Activated T-cell treated with anti-CD3 and anti-CD28 coated beads, Interleukin-2, amount 50 U/mL, for 24 hours (primary cell): ENCODE measurements at regions not wholly inside any gene's neighbourhood (a gene's known extent, or its start where the extent isn't known, plus 50 kb on each side); places are given as distances from the start of the nearest gene placed in this dataset.

Source experiments
- DNase-seq: peaks from one replicate; pipeline ENCODE4 v3.0.0-alpha.2; 2020
- H3K27ac Mint-ChIP-seq: 2 replicates; pipeline ENCODE4 v1.8.0; 2020; ENCODE audit warnings: mild to moderate bottlenecking, mixed read lengths
- H3K27me3 Mint-ChIP-seq: 2 replicates; pipeline ENCODE4 v1.8.0; 2020; ENCODE audit warnings: mixed read lengths
- H3K36me3 Mint-ChIP-seq: 2 replicates; pipeline ENCODE4 v1.8.0; 2020; ENCODE audit warnings: low read depth, mixed read lengths
- H3K4me1 Mint-ChIP-seq: 2 replicates; pipeline ENCODE4 v1.8.0; 2020; ENCODE audit warnings: low read depth, mixed read lengths
- H3K4me3 Mint-ChIP-seq: 2 replicates; pipeline ENCODE4 v1.8.0; 2020; ENCODE audit warnings: mild to moderate bottlenecking, moderate library complexity, mixed read lengths
- H3K9me3 Mint-ChIP-seq: 2 replicates; pipeline ENCODE4 v1.8.0; 2020; ENCODE audit warnings: mixed read lengths

GRCh38 chr7:46243406-46243805, 322.3 kb upstream of the IGFBP3 start:
- Mint-ChIP-seq H3K36me3 (no peaks in the 10 kb centered on the region), H3K4me1 (no peaks in the 10 kb centered on the region), H3K27me3 (no peaks in the 10 kb centered on the region), H3K27ac (no peak overlapping the region), H3K4me3 (no peak overlapping the region), H3K9me3 (peaks cover 2% of the 10 kb centered on the region)
- DNase-seq, result no peak

GRCh38 chr7:46239846-46240245, 318.8 kb upstream of the IGFBP3 start:
- H3K9me3 Mint-ChIP-seq, result peaks cover 2% of the 10 kb centered on the region
- no peak overlapping the region for H3K27ac Mint-ChIP-seq
- no peaks in the 10 kb centered on the region for H3K27me3 Mint-ChIP-seq
- H3K4me1 Mint-ChIP-seq, result no peaks in the 10 kb centered on the region
- no peak for DNase-seq
- no peaks in the 10 kb centered on the region for H3K36me3 Mint-ChIP-seq
- no peak overlapping the region for H3K4me3 Mint-ChIP-seq

- Mint-ChIP-seq H3K27ac (no peak overlapping the region), H3K4me3 (no peak overlapping the region), H3K4me1 (no peaks in the 10 kb centered on the region), H3K9me3 (peaks cover under 1% of the 10 kb centered on the region), H3K27me3 (no peaks in the 10 kb centered on the region), H3K36me3 (no peaks in the 10 kb centered on the region)
- DNase-seq, result no peak
These were observed 316.4 kb upstream of the IGFBP3 start for GRCh38 chr7:46237466-46237865.

DNA sequence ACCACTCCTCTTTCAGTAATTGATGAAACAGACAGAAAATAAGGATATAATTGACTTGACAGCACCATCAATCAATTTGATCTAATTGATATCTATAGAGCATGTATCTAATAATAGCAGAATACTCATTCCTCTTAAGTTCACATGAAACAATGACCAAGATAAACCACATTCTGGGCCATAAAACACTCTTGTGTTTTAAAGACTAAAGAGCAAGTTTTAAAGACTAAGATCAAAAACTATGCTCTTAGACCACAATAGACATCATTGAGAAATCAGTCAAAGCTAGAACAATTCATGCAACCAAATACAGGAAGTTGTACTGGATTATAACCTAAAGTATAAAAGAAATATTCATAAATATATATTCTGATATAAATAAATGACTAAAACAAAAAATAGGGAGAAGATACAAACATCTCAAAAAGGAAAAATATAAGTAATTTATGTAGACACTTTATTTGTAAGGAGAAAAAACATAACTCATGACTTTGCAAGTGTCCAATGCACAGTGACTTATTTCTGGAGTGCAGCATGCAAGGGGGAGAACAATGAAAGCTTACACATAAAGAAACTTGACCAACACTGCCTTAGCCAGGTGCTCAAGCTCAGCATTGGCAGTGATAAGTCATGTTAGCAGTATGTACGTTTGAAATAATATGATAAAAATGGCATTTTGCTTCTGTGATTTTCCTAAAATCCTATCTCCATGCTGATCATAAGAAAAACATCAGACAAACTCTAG, 312.7 kb upstream of the IGFBP3 start:
- Mint-ChIP-seq H3K27me3 (no peaks in the 10 kb centered on the region), H3K27ac (no peak overlapping the region), H3K9me3 (no peaks in the 10 kb centered on the region), H3K4me3 (no peak overlapping the region), H3K36me3 (no peaks in the 10 kb centered on the region), H3K4me1 (no peaks in the 10 kb centered on the region)
- DNase-seq, result no peak

- Mint-ChIP-seq H3K9me3 (no peaks in the 10 kb centered on the region), H3K36me3 (no peaks in the 10 kb centered on the region), H3K4me3 (no peak overlapping the region), H3K4me1 (no peaks in the 10 kb centered on the region), H3K27ac (no peak overlapping the region), H3K27me3 (no peaks in the 10 kb centered on the region)
- DNase-seq, result no peak
These were observed 309.9 kb upstream of the IGFBP3 start for GRCh38 chr7:46230990-46231305.

DNA sequence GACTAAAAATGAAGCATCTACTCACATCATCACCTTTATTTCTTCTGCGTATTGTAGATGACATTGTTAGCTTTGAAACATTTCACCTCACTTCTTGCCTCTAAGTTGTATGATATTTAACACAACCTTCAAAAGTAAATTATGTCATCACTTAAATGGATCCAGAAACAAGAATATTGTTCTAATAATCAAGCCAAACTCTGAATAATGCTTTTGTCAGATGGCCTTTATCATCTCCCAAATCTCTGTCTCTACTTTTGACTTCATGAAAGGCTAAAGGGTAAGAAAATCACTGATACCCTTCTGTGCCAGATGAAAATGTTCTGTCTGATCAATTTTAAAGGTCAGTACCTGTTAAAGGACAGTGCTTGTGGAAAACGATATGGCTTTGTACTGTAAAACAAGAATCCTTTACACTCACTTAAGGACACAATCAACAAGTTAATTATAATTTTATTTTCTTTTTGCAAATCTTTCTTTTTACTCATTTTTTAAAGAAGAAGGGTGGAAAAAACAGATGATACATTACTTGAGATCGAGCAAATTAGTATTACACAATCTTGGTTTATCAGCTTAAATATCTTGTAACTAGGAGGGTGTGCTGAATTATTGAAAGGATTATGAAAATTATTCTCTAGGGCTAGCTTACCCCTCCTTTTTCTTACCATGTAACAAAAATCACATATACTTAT, 309.4 kb upstream of the IGFBP3 start:
- Mint-ChIP-seq H3K27me3 (no peaks in the 10 kb centered on the region), H3K36me3 (no peaks in the 10 kb centered on the region), H3K4me3 (no peak overlapping the region), H3K9me3 (no peaks in the 10 kb centered on the region), H3K4me1 (no peaks in the 10 kb centered on the region), H3K27ac (no peak overlapping the region)
- DNase-seq, result no peak

DNA sequence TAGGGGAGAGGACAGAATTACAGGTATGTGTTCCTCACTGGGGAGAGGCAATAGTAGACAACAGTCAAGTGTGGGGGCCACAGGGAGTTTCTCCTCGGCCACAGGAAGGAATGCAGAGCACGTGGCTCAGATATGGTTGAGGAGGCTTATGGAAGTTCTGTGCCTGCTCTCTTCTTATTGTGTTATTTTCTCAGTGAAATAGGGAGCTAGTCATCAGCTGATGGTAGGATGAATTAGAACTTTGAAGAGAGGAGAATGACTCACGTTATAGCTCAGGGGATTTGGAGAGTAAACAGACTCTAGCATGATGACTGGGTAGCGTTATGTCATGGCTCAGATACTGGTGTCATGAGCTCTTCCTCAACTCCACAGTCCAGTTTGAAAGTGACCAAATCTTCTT, 308.3 kb upstream of the IGFBP3 start:
- DNase-seq, result no peak
- Mint-ChIP-seq H3K4me3 (no peak overlapping the region), H3K4me1 (no peaks in the 10 kb centered on the region), H3K36me3 (no peaks in the 10 kb centered on the region), H3K27me3 (no peaks in the 10 kb centered on the region), H3K9me3 (no peaks in the 10 kb centered on the region), H3K27ac (no peak overlapping the region)

- no peak overlapping the region for H3K27ac Mint-ChIP-seq
- no peaks in the 10 kb centered on the region for H3K36me3 Mint-ChIP-seq
- no peak overlapping the region for H3K4me3 Mint-ChIP-seq
- H3K27me3 Mint-ChIP-seq, result no peaks in the 10 kb centered on the region
- DNase-seq, result no peak
- H3K9me3 Mint-ChIP-seq, result no peaks in the 10 kb centered on the region
- H3K4me1 Mint-ChIP-seq, result no peaks in the 10 kb centered on the region
These were observed 305.8 kb upstream of the IGFBP3 start for GRCh38 chr7:46226860-46227259.

- H3K9me3 Mint-ChIP-seq, result no peaks in the 10 kb centered on the region
- DNase-seq, result no peak
- no peak overlapping the region for H3K4me3 Mint-ChIP-seq
- H3K27me3 Mint-ChIP-seq, result no peaks in the 10 kb centered on the region
- no peak overlapping the region for H3K27ac Mint-ChIP-seq
- H3K36me3 Mint-ChIP-seq, result no peaks in the 10 kb centered on the region
- no peaks in the 10 kb centered on the region for H3K4me1 Mint-ChIP-seq
These were observed 303.3 kb upstream of the IGFBP3 start for GRCh38 chr7:46224363-46224762.

GRCh38 chr7:46220066-46220630, 299.1 kb upstream of the IGFBP3 start:
- H3K27me3 Mint-ChIP-seq, result no peaks in the 10 kb centered on the region
- DNase-seq, result no peak
- H3K4me3 Mint-ChIP-seq, result no peak overlapping the region
- no peaks in the 10 kb centered on the region for H3K9me3 Mint-ChIP-seq
- no peak overlapping the region for H3K27ac Mint-ChIP-seq
- no peaks in the 10 kb centered on the region for H3K36me3 Mint-ChIP-seq
- no peaks in the 10 kb centered on the region for H3K4me1 Mint-ChIP-seq

DNA sequence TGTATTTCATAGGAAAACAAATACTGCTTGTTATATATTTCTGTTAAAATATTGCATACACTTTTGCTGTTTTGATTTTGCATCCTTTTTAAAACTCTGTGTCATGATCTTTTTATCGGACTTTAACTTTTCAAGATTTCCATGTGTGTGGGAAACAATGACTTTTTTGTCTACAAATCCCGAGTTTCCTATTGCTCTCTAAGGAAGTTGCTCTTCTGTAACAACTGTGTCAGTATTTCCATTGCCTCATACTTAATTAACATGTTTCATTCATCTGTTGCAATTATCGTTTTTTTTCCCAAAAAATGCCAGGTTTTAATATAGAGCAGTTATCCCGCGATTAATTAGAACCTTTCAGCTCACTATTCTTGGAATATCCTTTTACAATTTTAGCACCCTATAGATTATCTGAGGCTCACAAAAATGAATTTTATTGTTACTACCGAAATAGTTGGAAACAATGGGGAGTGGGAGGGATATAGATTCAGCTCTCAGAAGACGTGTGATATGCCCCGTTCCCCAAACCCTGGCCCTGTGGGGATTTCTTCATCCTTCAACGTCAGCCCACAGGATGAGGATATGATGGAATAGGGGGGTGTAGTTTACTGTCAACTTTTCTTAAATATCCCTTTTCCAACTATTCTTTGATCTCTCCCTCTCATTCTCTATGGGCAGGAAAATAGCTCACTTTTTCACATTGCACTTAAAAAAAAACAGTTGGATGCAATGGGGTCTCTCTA, 297.6 kb upstream of the IGFBP3 start:
- H3K36me3 Mint-ChIP-seq, result no peaks in the 10 kb centered on the region
- H3K27me3 Mint-ChIP-seq, result no peaks in the 10 kb centered on the region
- no peak overlapping the region for H3K4me3 Mint-ChIP-seq
- DNase-seq, result no peak
- no peaks in the 10 kb centered on the region for H3K9me3 Mint-ChIP-seq
- no peak overlapping the region for H3K27ac Mint-ChIP-seq
- H3K4me1 Mint-ChIP-seq, result no peaks in the 10 kb centered on the region

- no peaks in the 10 kb centered on the region for H3K27me3 Mint-ChIP-seq
- no peak overlapping the region for H3K27ac Mint-ChIP-seq
- H3K9me3 Mint-ChIP-seq, result no peaks in the 10 kb centered on the region
- H3K4me1 Mint-ChIP-seq, result no peaks in the 10 kb centered on the region
- no peaks in the 10 kb centered on the region for H3K36me3 Mint-ChIP-seq
- H3K4me3 Mint-ChIP-seq, result no peak overlapping the region
- DNase-seq, result no peak
These were observed 295.0 kb upstream of the IGFBP3 start for GRCh38 chr7:46215987-46216567.

DNA sequence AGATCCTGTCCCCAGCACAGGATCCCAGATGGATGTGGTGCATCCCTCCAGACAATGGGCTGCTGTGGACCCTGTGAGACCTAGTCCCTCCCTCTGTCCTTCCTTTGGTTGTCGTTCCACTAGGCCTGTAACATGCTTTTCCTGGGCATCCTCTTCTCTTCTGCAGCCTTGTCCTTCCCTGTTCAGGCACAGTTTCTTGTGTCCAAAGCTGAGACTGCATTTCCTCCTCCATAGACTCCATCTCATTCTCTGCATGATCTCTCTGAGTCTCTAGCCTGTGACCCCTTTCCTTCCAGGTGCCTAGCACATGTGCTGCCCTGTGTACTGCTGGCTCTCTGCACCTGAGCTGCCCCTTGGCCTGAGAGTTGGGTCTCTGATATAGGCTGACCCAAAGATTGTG, 293.5 kb upstream of the IGFBP3 start:
- Mint-ChIP-seq H3K27ac (no peak overlapping the region), H3K36me3 (no peaks in the 10 kb centered on the region), H3K4me1 (no peaks in the 10 kb centered on the region), H3K4me3 (no peak overlapping the region), H3K9me3 (no peaks in the 10 kb centered on the region), H3K27me3 (no peaks in the 10 kb centered on the region)
- DNase-seq, result no peak

- H3K27ac Mint-ChIP-seq, result no peak overlapping the region
- no peak overlapping the region for H3K4me3 Mint-ChIP-seq
- no peaks in the 10 kb centered on the region for H3K9me3 Mint-ChIP-seq
- no peaks in the 10 kb centered on the region for H3K4me1 Mint-ChIP-seq
- DNase-seq, result no peak
- no peaks in the 10 kb centered on the region for H3K36me3 Mint-ChIP-seq
- no peaks in the 10 kb centered on the region for H3K27me3 Mint-ChIP-seq
These were observed 292.1 kb upstream of the IGFBP3 start for GRCh38 chr7:46213154-46213537.
